ENCODE measurements at regions not wholly inside any gene's neighbourhood (a gene's known extent, or its start where the extent isn't known, plus 50 kb on each side); places are given as distances from the start of the nearest gene placed in this dataset.

DNA sequence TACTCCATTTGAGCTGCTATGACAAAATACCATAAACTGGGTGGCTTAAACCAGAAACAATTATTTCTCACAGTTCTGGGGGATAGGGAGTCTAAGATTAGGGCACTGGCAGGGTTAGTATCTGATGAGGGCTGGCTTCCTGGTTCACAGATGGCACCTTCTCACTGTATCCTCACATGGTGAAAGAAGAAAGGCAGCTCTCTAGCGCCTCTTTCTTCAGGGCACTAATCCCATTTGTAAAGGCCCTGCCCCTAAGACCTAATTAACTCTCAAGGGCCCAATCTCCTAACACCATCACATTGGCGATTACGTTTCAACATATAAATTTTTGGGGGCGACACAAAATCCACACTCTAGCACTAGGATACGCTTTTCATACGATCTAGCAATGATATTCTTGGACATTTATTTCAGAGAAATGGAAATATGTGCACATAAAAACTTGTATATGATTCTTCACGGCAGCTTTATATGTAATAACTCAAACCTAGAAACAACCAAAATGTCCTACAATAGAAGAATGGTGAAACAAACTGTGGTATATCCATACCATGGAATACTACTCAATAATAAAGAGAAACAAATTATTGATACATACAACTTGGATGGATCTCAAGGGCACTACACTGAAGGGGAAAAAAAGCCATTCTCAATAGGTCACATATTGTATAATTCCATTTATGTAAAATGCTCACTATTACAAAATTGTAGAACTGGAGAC is 111.0 kb downstream of the BCL2L11 start:
- no peak overlapping the region for H2BK15ac ChIP-seq (ENCODE audit: low read depth, poor library complexity, severe bottlenecking)
- H3K23ac ChIP-seq (ENCODE audit: low read length in 2 of 2) = no peak overlapping the region
- no peak overlapping the region for H2BK12ac ChIP-seq (ENCODE audit: low read length in 2 of 2)
- H3K14ac ChIP-seq (ENCODE audit: low read length in 2 of 2) = no peak overlapping the region
- no peak overlapping the region for H3K27ac ChIP-seq (ENCODE audit: low read length, poor library complexity, severe bottlenecking)
- no peak overlapping the region for H4K8ac ChIP-seq (ENCODE audit: low read length)
- no peaks in the 10 kb centered on the region for H3K27me3 ChIP-seq (ENCODE audit: control insufficient read depth in 1 of 2, insufficient read depth in 1 of 2, low read length in 2 of 2)
- H2AK5ac ChIP-seq (ENCODE audit: low read length, severe bottlenecking) = no peak overlapping the region
- H2BK5ac ChIP-seq (ENCODE audit: low read depth, low read length, poor library complexity, severe bottlenecking) = no peak overlapping the region
- WGBS = 84% methylated on average over 4 of the region's 7 CpGs
- no peak overlapping the region for H2BK120ac ChIP-seq (ENCODE audit: low read depth, low read length)
- no peak overlapping the region for H3K4me2 ChIP-seq (ENCODE audit: low read length, poor library complexity, severe bottlenecking)
- peaks cover 0 to 8% of the 10 kb centered on the region in 2 experiments for H3K36me3 ChIP-seq (ENCODE audit: control insufficient read depth in 1 of 2, insufficient read depth in 2 of 2, low read depth in 1 of 2, low read length in 2 of 2)
- H3K4me1 ChIP-seq (ENCODE audit: control insufficient read depth, insufficient read depth, low read depth, low read length) = peaks cover 8% of the 10 kb centered on the region
- no peaks in the 10 kb centered on the region for H3K9me3 ChIP-seq (ENCODE audit: control insufficient read depth, low read length)
- no peak overlapping the region for H3K4ac ChIP-seq (ENCODE audit: low read depth in 1 of 2, low read length in 2 of 2)
- no peak for DNase-seq
- no peak overlapping the region for H4K91ac ChIP-seq (ENCODE audit: low read length)
- no peak overlapping the region for H3K4me3 ChIP-seq (ENCODE audit: insufficient read depth in 1 of 2, low read depth in 1 of 2, low read length in 2 of 2)
- no peak overlapping the region for H2AFZ ChIP-seq (ENCODE audit: low read depth, low read length)
- no peak overlapping the region for H3K9ac ChIP-seq (ENCODE audit: low read length)
- H3K79me1 ChIP-seq (replicated peaks; ENCODE audit: low read length, poor library complexity, severe bottlenecking) = peaks cover 8% of the 10 kb centered on the region
- no peak overlapping the region for H3K18ac ChIP-seq (ENCODE audit: low read depth in 1 of 2, low read length in 2 of 2)

DNA sequence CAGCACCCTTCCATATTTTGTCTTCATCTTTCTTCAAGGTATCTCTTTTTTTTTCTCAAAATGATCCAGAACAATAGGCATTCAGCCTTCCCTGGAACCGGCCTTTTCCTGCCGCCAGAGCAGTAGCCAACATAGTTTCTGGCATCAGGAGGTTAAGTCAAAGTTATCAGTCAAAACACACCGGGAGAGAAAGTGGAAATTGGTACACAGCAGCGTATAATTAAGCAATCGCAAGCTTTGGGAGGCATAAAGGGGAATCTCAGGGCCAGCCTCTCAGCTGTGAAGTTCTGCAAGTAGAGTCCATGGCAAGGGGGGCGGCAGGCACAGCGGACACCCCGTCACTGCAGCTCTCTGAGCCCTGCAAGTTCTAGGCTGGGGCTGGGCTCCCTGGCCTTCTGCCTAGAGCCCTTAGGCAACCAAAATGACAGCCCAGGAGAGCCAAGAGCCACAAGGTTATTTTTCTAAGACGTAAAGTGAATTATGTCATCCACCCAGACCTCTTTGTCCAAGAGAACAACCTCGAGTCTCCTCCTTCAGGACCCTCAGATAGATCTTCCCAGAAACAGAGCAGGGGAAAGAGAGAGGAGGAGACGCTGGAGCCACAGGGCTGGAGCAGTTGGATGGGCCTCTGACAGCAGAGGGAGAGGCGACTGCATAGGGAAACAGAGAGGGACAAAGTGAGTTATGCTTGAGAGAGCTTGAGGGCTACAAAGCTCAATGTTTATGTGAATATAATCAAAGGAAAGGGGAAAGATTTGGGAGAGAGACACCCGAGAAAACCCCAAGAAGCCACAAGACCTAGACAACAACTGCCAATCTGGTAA is 114.7 kb downstream of the BCL2L11 start:
- no peak for DNase-seq
- Histone ChIP-seq H2BK120ac (ENCODE audit: low read depth, low read length) (no peak overlapping the region), H3K18ac (ENCODE audit: low read depth in 1 of 2, low read length in 2 of 2) (no peak overlapping the region), H4K91ac (ENCODE audit: low read length) (no peak overlapping the region), H3K36me3 (ENCODE audit: control insufficient read depth in 1 of 2, insufficient read depth in 2 of 2, low read depth in 1 of 2, low read length in 2 of 2) (peaks cover 3 to 18% of the 10 kb centered on the region in 2 experiments), H2AFZ (ENCODE audit: low read depth, low read length) (no peak overlapping the region), H3K9ac (ENCODE audit: low read length) (no peak overlapping the region), H4K8ac (ENCODE audit: low read length) (no peak overlapping the region), H2BK15ac (ENCODE audit: low read depth, poor library complexity, severe bottlenecking) (no peak overlapping the region), H3K27ac (ENCODE audit: low read length, poor library complexity, severe bottlenecking) (no peak overlapping the region), H3K4me2 (ENCODE audit: low read length, poor library complexity, severe bottlenecking) (no peak overlapping the region), H3K27me3 (ENCODE audit: control insufficient read depth in 1 of 2, insufficient read depth in 1 of 2, low read length in 2 of 2) (no peaks in the 10 kb centered on the region), H3K9me3 (ENCODE audit: control insufficient read depth, low read length) (no peaks in the 10 kb centered on the region), H2BK12ac (ENCODE audit: low read length in 2 of 2) (no peak overlapping the region), H3K23ac (ENCODE audit: low read length in 2 of 2) (no peak overlapping the region), H3K14ac (ENCODE audit: low read length in 2 of 2) (no peak overlapping the region), H2BK5ac (ENCODE audit: low read depth, low read length, poor library complexity, severe bottlenecking) (no peak overlapping the region), H3K4me1 (ENCODE audit: control insufficient read depth, insufficient read depth, low read depth, low read length) (peaks cover 2% of the 10 kb centered on the region), H2AK5ac (ENCODE audit: low read length, severe bottlenecking) (no peak overlapping the region), H3K4me3 (ENCODE audit: insufficient read depth in 1 of 2, low read depth in 1 of 2, low read length in 2 of 2) (no peak overlapping the region), H3K4ac (ENCODE audit: low read depth in 1 of 2, low read length in 2 of 2) (no peak overlapping the region), H3K79me1 (replicated peaks; ENCODE audit: low read length, poor library complexity, severe bottlenecking) (peaks cover 15% of the 10 kb centered on the region)
- 96% methylated on average over 11 of the region's 13 CpGs for WGBS

- Histone ChIP-seq H2AK5ac (ENCODE audit: low read length, severe bottlenecking) (no peak overlapping the region), H3K9me3 (ENCODE audit: control insufficient read depth, low read length) (no peaks in the 10 kb centered on the region), H3K36me3 (ENCODE audit: control insufficient read depth in 1 of 2, insufficient read depth in 2 of 2, low read depth in 1 of 2, low read length in 2 of 2) (peaks cover 3 to 18% of the 10 kb centered on the region in 2 experiments), H3K79me1 (replicated peaks; ENCODE audit: low read length, poor library complexity, severe bottlenecking) (peaks cover 15% of the 10 kb centered on the region), H3K27ac (ENCODE audit: low read length, poor library complexity, severe bottlenecking) (no peak overlapping the region), H2BK5ac (ENCODE audit: low read depth, low read length, poor library complexity, severe bottlenecking) (no peak overlapping the region), H3K27me3 (ENCODE audit: control insufficient read depth in 1 of 2, insufficient read depth in 1 of 2, low read length in 2 of 2) (no peaks in the 10 kb centered on the region), H2AFZ (ENCODE audit: low read depth, low read length) (no peak overlapping the region), H2BK120ac (ENCODE audit: low read depth, low read length) (no peak overlapping the region), H3K9ac (ENCODE audit: low read length) (no peak overlapping the region), H3K4me1 (ENCODE audit: control insufficient read depth, insufficient read depth, low read depth, low read length) (peaks cover 2% of the 10 kb centered on the region), H4K8ac (ENCODE audit: low read length) (no peak overlapping the region), H2BK12ac (ENCODE audit: low read length in 2 of 2) (no peak overlapping the region), H3K14ac (ENCODE audit: low read length in 2 of 2) (no peak overlapping the region), H3K4me2 (ENCODE audit: low read length, poor library complexity, severe bottlenecking) (no peak overlapping the region), H2BK15ac (ENCODE audit: low read depth, poor library complexity, severe bottlenecking) (no peak overlapping the region), H3K23ac (ENCODE audit: low read length in 2 of 2) (peak overlapping the region in 1 of 2 experiments; percentile 14), H3K4ac (ENCODE audit: low read depth in 1 of 2, low read length in 2 of 2) (no peak overlapping the region), H3K4me3 (ENCODE audit: insufficient read depth in 1 of 2, low read depth in 1 of 2, low read length in 2 of 2) (no peak overlapping the region), H4K91ac (ENCODE audit: low read length) (no peak overlapping the region), H3K18ac (ENCODE audit: low read depth in 1 of 2, low read length in 2 of 2) (no peak overlapping the region)
- no peak for DNase-seq
- 96% methylated on average over 3 of the region's 3 CpGs for WGBS
These were observed 115.3 kb downstream of the BCL2L11 start for GRCh38 chr2:111236025-111236424.

- Histone ChIP-seq H2BK120ac (ENCODE audit: low read depth, low read length) (no peak overlapping the region), H3K9me3 (ENCODE audit: control insufficient read depth, low read length) (no peaks in the 10 kb centered on the region), H3K23ac (ENCODE audit: low read length in 2 of 2) (no peak overlapping the region), H2AFZ (ENCODE audit: low read depth, low read length) (no peak overlapping the region), H4K8ac (ENCODE audit: low read length) (no peak overlapping the region), H2BK5ac (ENCODE audit: low read depth, low read length, poor library complexity, severe bottlenecking) (no peak overlapping the region), H3K79me1 (replicated peaks; ENCODE audit: low read length, poor library complexity, severe bottlenecking) (peaks cover 17% of the 10 kb centered on the region), H3K14ac (ENCODE audit: low read length in 2 of 2) (no peak overlapping the region), H3K36me3 (ENCODE audit: control insufficient read depth in 1 of 2, insufficient read depth in 2 of 2, low read depth in 1 of 2, low read length in 2 of 2) (peaks cover 3 to 18% of the 10 kb centered on the region in 2 experiments), H3K4me1 (ENCODE audit: control insufficient read depth, insufficient read depth, low read depth, low read length) (peaks cover 2% of the 10 kb centered on the region), H3K27me3 (ENCODE audit: control insufficient read depth in 1 of 2, insufficient read depth in 1 of 2, low read length in 2 of 2) (no peaks in the 10 kb centered on the region), H4K91ac (ENCODE audit: low read length) (no peak overlapping the region), H2BK12ac (ENCODE audit: low read length in 2 of 2) (no peak overlapping the region), H2AK5ac (ENCODE audit: low read length, severe bottlenecking) (no peak overlapping the region), H3K4me2 (ENCODE audit: low read length, poor library complexity, severe bottlenecking) (no peak overlapping the region), H3K27ac (ENCODE audit: low read length, poor library complexity, severe bottlenecking) (no peak overlapping the region), H3K18ac (ENCODE audit: low read depth in 1 of 2, low read length in 2 of 2) (no peak overlapping the region), H3K4ac (ENCODE audit: low read depth in 1 of 2, low read length in 2 of 2) (no peak overlapping the region), H3K9ac (ENCODE audit: low read length) (no peak overlapping the region), H3K4me3 (ENCODE audit: insufficient read depth in 1 of 2, low read depth in 1 of 2, low read length in 2 of 2) (no peak overlapping the region), H2BK15ac (ENCODE audit: low read depth, poor library complexity, severe bottlenecking) (no peak overlapping the region)
- no peak for DNase-seq
- 100% methylated on average over 2 of the region's 2 CpGs for WGBS
These were observed 117.6 kb downstream of the BCL2L11 start for GRCh38 chr2:111238296-111238695.

Measured in mesenchymal stem cell (in vitro differentiated cells and primary cell).